Upper lobe of left lung (tissue), 6 donors: ENCODE measurements at regions not wholly inside any gene's neighbourhood (a gene's known extent, or its start where the extent isn't known, plus 50 kb on each side); places are given as distances from the start of the nearest gene placed in this dataset.
A peak's percentile ranks its signal among the peaks of the same experiment; 100 is the strongest.

Experiments
- ATAC-seq, 2 donors: fragments of 200-7000 bp; cut with Tn5 transposase; one replicate each; pipeline ENCODE4 v1.9.1; 2022; ENCODE audit warnings: mild to moderate bottlenecking in 2 of 2, moderate library complexity in 2 of 2; ENCODE audit not compliant: low FRiP score in 2 of 2
- DNase-seq, 2 donors: peaks; one replicate each; pipeline ENCODE4 v3.0.0-alpha.2; 2019 to 2020
- H3K27ac ChIP-seq, 4 donors: fragments of 200-600 bp; sonication (generic); one replicate each; pipeline ENCODE4 v1.5.1; 2016 to 2019
- H3K27me3 ChIP-seq, 4 donors: fragments of 200-600 bp; sonication (generic); one replicate each; pipeline ENCODE4 v1.5.1; 2017 to 2019
- H3K36me3 ChIP-seq, 4 donors: fragments of 200-600 bp; sonication (generic); one replicate each; pipeline ENCODE4 v1.5.1; 2016 to 2019
- H3K4me1 ChIP-seq, 4 donors: fragments of 200-600 bp; sonication (generic); one replicate each; pipeline ENCODE4 v1.5.1; 2018 to 2019
- H3K4me3 ChIP-seq, 4 donors: fragments of 200-600 bp; sonication (generic); one replicate each; pipeline ENCODE4 v1.5.1; 2017 to 2019; ENCODE audit warnings: mild to moderate bottlenecking in 2 of 4, moderate library complexity in 1 of 4
- H3K9me3 ChIP-seq, 4 donors: fragments of 200-600 bp; sonication (generic); one replicate each; pipeline ENCODE4 v1.5.1; 2018 to 2019
- CTCF ChIP-seq, 6 experiments: fragments of 450-650 bp in 4 of 6; fragments of 200-600 bp in 2 of 6; sonication (generic) in 2 of 6; IDR thresholded peaks; one replicate each; pipeline ENCODE4 v1.5.1; 2016 to 2019; ENCODE audit warnings: antibody characterized with exemption in 6 of 6
- EP300 ChIP-seq, 4 donors: sonication (generic); formaldehyde crosslinking; IDR thresholded peaks; one replicate each; pipeline ENCODE4 v1.5.1; 2017; ENCODE audit warnings: antibody characterized with exemption in 4 of 4, control low read depth in 2 of 4
- POLR2A ChIP-seq, 4 donors: fragments of 450-650 bp; IDR thresholded peaks; one replicate each; pipeline ENCODE4 v1.5.1; 2016 to 2017; ENCODE audit warnings: antibody characterized with exemption in 4 of 4, mild to moderate bottlenecking in 2 of 4
- POLR2AphosphoS5 ChIP-seq, 2 donors: sonication (generic); formaldehyde crosslinking; IDR thresholded peaks; one replicate each; pipeline ENCODE4 v1.5.1; 2017; ENCODE audit warnings: antibody characterized with exemption in 2 of 2
- WGBS, 2 donors: methylation state at CpG; one replicate each; pipeline ENCODE4 v1.1.5; 2017 to 2018; 5-methylcytosine and 5-hydroxymethylcytosine counted together
- donor health status: DM: no; HTN: no; CAD: no; lungs with moderate emphysema.
- donor health status: DM: no; HTN: yes; CAD: no; lungs with severe emphysema.

GRCh38 chr2:22850310-22850709 is 534.7 kb upstream of the KLHL29 start:
- Histone ChIP-seq H3K4me1 (no peaks in the 10 kb centered on the region), H3K27me3 (no peaks in the 10 kb centered on the region), H3K9me3 (no peaks in the 10 kb centered on the region), H3K27ac (no peak overlapping the region), H3K4me3 (no peak overlapping the region), H3K36me3 (no peaks in the 10 kb centered on the region)
- TF ChIP-seq CTCF (IDR thresholded peaks at IDR 0.05) (no peak), POLR2AphosphoS5 (IDR thresholded peaks at IDR 0.05) (no peak), EP300 (IDR thresholded peaks at IDR 0.05) (no peak), POLR2A (IDR thresholded peaks at IDR 0.05) (no peak)
- DNase-seq (no peak), ATAC-seq (no peak)
- WGBS, 2 donors, result 80 to 86% methylated on average over 7 of the region's 7 CpGs

DNA sequence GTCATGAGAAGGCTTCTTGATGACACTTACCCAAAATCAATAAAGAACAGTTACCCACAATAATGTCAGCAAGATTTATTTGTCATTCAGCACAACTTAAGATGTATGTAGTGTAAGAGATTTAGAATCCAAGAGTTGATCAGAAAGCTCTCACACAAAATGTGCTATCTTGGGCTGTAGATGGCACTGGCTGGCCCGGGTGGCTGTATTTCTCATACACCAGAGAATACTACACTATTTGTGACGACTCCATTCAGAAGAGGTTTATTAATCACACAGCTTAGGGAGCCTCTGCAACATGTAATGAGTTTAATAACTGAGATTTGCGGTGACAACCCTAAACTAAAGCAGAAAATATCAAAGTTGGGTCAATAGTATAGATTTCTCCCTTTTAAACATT is 530.4 kb upstream of the KLHL29 start:
- no peak for ATAC-seq
- TF ChIP-seq POLR2AphosphoS5 (IDR thresholded peaks at IDR 0.05), result no peak
- WGBS, 2 donors, result 67 to 87% methylated on average over 3 of the region's 3 CpGs
- Histone ChIP-seq H3K4me1 (no peaks in the 10 kb centered on the region), H3K27ac (no peak overlapping the region), H3K36me3 (no peaks in the 10 kb centered on the region), H3K27me3 (no peaks in the 10 kb centered on the region), H3K9me3 (no peaks in the 10 kb centered on the region), H3K4me3 (no peak overlapping the region)
- no peak for DNase-seq

DNA sequence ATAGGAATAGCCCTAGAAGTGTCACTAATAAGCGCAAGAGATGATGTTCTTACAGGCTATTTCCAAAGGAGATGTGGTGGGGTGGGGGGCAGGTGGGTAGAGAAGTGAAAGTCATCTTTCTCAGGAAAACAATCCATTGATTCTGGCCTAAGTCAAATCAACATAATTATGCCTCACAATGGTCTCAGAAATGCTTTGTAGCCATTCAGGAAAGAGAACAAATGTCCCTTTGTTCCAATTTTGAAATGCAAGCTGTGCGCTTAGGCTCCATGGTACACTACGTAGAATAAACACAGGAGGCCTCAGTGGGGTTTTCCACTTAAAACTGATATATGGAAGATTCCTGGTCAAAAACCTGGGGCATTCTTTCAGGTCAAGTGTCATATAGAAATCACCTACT is 529.9 kb upstream of the KLHL29 start:
- 85 to 93% methylated on average over 3 of the region's 3 CpGs for WGBS, 2 donors
- no peaks in the 10 kb centered on the region for H3K9me3 ChIP-seq
- no peaks in the 10 kb centered on the region for H3K36me3 ChIP-seq
- DNase-seq (no peak), ATAC-seq (no peak)
- no peaks in the 10 kb centered on the region for H3K4me1 ChIP-seq
- no peak overlapping the region for H3K27ac ChIP-seq
- H3K27me3 ChIP-seq, result no peaks in the 10 kb centered on the region
- no peak overlapping the region for H3K4me3 ChIP-seq
- TF ChIP-seq CTCF (IDR thresholded peaks at IDR 0.05) (no peak), POLR2A (IDR thresholded peaks at IDR 0.05) (no peak), POLR2AphosphoS5 (IDR thresholded peaks at IDR 0.05) (no peak), EP300 (IDR thresholded peaks at IDR 0.05) (no peak)

- WGBS, 2 donors, result 71% methylated on average over 7 of the region's 9 CpGs; no CpG with 5 or more reads in 1 of the 2 donors
- Histone ChIP-seq H3K9me3 (no peaks in the 10 kb centered on the region), H3K4me3 (no peak overlapping the region), H3K27me3 (no peaks in the 10 kb centered on the region), H3K4me1 (no peaks in the 10 kb centered on the region), H3K27ac (no peak overlapping the region), H3K36me3 (no peaks in the 10 kb centered on the region)
- no peak for TF ChIP-seq EP300 (IDR thresholded peaks at IDR 0.05)
- no peak for TF ChIP-seq CTCF (IDR thresholded peaks at IDR 0.05)
- TF ChIP-seq POLR2AphosphoS5 (IDR thresholded peaks at IDR 0.05), result no peak
- TF ChIP-seq POLR2A (IDR thresholded peaks at IDR 0.05), result no peak
- DNase-seq (peak in 1 of 2 donors; percentile 43), ATAC-seq (no peak)
Measured at GRCh38 chr2:22855761-22856184, 529.2 kb upstream of the KLHL29 start.

DNA sequence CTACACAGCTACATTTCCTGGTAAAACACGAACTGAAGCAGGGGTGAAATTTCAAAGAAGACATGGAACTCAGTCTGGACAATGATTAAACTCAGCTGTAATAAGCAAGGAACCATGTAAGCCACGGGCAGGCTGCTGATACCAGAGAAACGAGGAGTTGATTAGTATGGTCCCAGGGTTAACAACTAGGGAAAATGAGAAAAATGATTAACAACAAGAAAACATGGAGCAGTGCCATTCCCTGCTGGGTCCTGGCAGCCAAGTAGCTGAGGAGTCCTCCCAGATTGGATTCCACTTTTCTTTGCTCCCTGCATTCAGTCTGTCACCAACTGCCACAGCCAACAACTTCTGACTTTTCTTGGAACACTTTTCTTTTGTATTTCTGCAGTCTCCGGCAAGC is 517.0 kb upstream of the KLHL29 start:
- DNase-seq (no peak), ATAC-seq (no peak)
- H3K27me3 ChIP-seq, result no peaks in the 10 kb centered on the region
- H3K36me3 ChIP-seq, result no peaks in the 10 kb centered on the region
- H3K4me3 ChIP-seq, result no peak overlapping the region
- no peaks in the 10 kb centered on the region for H3K4me1 ChIP-seq
- no peak overlapping the region for H3K27ac ChIP-seq
- WGBS, 2 donors, result 45 to 50% methylated on average over 4 of the region's 4 CpGs
- TF ChIP-seq CTCF (IDR thresholded peaks at IDR 0.05) (no peak), POLR2A (IDR thresholded peaks at IDR 0.05) (no peak), EP300 (IDR thresholded peaks at IDR 0.05) (no peak), POLR2AphosphoS5 (IDR thresholded peaks at IDR 0.05) (no peak)
- H3K9me3 ChIP-seq, result no peaks in the 10 kb centered on the region
